Mesenchymal stem cell (in vitro differentiated cells and primary cell): ENCODE measurements at regions not wholly inside any gene's neighbourhood (a gene's known extent, or its start where the extent isn't known, plus 50 kb on each side); places are given as distances from the start of the nearest gene placed in this dataset.

Source experiments
- DNase-seq: peaks from one replicate; pipeline ENCODE4 v3.0.0-alpha.2; 2013
- H2AFZ ChIP-seq: one replicate; pipeline ENCODE4 v1.6.1; 2013; ENCODE audit warnings: low read depth, mild to moderate bottlenecking, control low read depth, inconsistent platforms, low read length, moderate library complexity
- H2AK5ac ChIP-seq: 2 replicates; pipeline ENCODE4 v1.6.1; 2013; ENCODE audit warnings: low read length, moderate library complexity, mild to moderate bottlenecking, inconsistent platforms; ENCODE audit not compliant: severe bottlenecking
- H2BK120ac ChIP-seq: one replicate; pipeline ENCODE4 v1.6.1; 2013; ENCODE audit warnings: low read depth, mild to moderate bottlenecking, inconsistent platforms, low read length, moderate library complexity
- H2BK12ac ChIP-seq, 2 experiments: one replicate each; pipeline ENCODE4 v1.6.1; 2013; ENCODE audit warnings: inconsistent platforms in 2 of 2, low read length in 2 of 2, mild to moderate bottlenecking in 2 of 2, moderate library complexity in 2 of 2, control low read depth in 1 of 2
- H2BK15ac ChIP-seq: one replicate; pipeline ENCODE4 v1.6.1; 2013; ENCODE audit warnings: mild to moderate bottlenecking, low read depth, inconsistent platforms; ENCODE audit not compliant: poor library complexity, severe bottlenecking
- H2BK5ac ChIP-seq: 2 replicates; pipeline ENCODE4 v1.6.1; 2013; ENCODE audit warnings: low read depth, mild to moderate bottlenecking, low read length, control low read depth, inconsistent platforms; ENCODE audit not compliant: poor library complexity, severe bottlenecking
- H3K14ac ChIP-seq, 2 experiments: one replicate each; pipeline ENCODE4 v1.6.1; 2013; ENCODE audit warnings: inconsistent platforms in 2 of 2, low read length in 2 of 2, control low read depth in 1 of 2, mild to moderate bottlenecking in 1 of 2, moderate library complexity in 1 of 2
- H3K18ac ChIP-seq, 2 experiments: one replicate each; pipeline ENCODE4 v1.6.1; 2013; ENCODE audit warnings: inconsistent platforms in 2 of 2, low read length in 2 of 2, control low read depth in 1 of 2, low read depth in 1 of 2, mild to moderate bottlenecking in 1 of 2
- H3K23ac ChIP-seq, 2 experiments: one replicate each; pipeline ENCODE4 v1.6.1; 2013; ENCODE audit warnings: inconsistent platforms in 2 of 2, low read length in 2 of 2, mild to moderate bottlenecking in 2 of 2, moderate library complexity in 2 of 2, control low read depth in 1 of 2
- H3K27ac ChIP-seq: 2 replicates; pipeline ENCODE4 v1.5.1; 2013; ENCODE audit warnings: mild to moderate bottlenecking, moderate library complexity, low read length, control low read depth, inconsistent platforms; ENCODE audit not compliant: poor library complexity, severe bottlenecking
- H3K27me3 ChIP-seq, 2 experiments: 2 replicates each; pipeline versions ENCODE4 v1.6.1 to v1.7.0; 2013; ENCODE audit warnings: low read length in 2 of 2, mild to moderate bottlenecking in 2 of 2, moderate library complexity in 2 of 2, control low read depth in 1 of 2, inconsistent platforms in 1 of 2; ENCODE audit not compliant: control insufficient read depth in 1 of 2, insufficient read depth in 1 of 2
- H3K36me3 ChIP-seq, 2 experiments: 2 replicates each; pipeline versions ENCODE4 v1.6.1 to v1.7.0; 2013; ENCODE audit warnings: low read length in 2 of 2, control low read depth in 1 of 2, inconsistent platforms in 1 of 2, low read depth in 1 of 2, mild to moderate bottlenecking in 1 of 2; ENCODE audit not compliant: insufficient read depth in 2 of 2, control insufficient read depth in 1 of 2
- H3K4ac ChIP-seq, 2 experiments: one replicate each; pipeline ENCODE4 v1.6.1; 2013; ENCODE audit warnings: inconsistent platforms in 2 of 2, low read length in 2 of 2, mild to moderate bottlenecking in 2 of 2, moderate library complexity in 2 of 2, control low read depth in 1 of 2, low read depth in 1 of 2
- H3K4me1 ChIP-seq: 2 replicates; pipeline ENCODE4 v1.6.1; 2013; ENCODE audit warnings: low read depth, low read length, control low read depth; ENCODE audit not compliant: control insufficient read depth, insufficient read depth
- H3K4me2 ChIP-seq: 2 replicates; pipeline ENCODE4 v1.6.1; 2013; ENCODE audit warnings: low read length, mild to moderate bottlenecking, inconsistent platforms; ENCODE audit not compliant: poor library complexity, severe bottlenecking
- H3K4me3 ChIP-seq, 2 experiments: 2 replicates each; pipeline versions ENCODE4 v1.5.1 to v1.7.0; 2013; ENCODE audit warnings: low read length in 2 of 2, mild to moderate bottlenecking in 2 of 2, control low read depth in 1 of 2, low read depth in 1 of 2; ENCODE audit not compliant: insufficient read depth in 1 of 2
- H3K79me1 ChIP-seq: replicated peaks from 2 replicates; pipeline ENCODE4 v1.6.1; 2013; ENCODE audit warnings: mild to moderate bottlenecking, control low read depth, low read length, inconsistent platforms; ENCODE audit not compliant: poor library complexity, severe bottlenecking
- H3K9ac ChIP-seq: 2 replicates; pipeline ENCODE4 v1.7.0; 2013; ENCODE audit warnings: mild to moderate bottlenecking, low read length, moderate library complexity
- H3K9me3 ChIP-seq: 2 replicates; pipeline ENCODE4 v1.7.0; 2013; ENCODE audit warnings: mild to moderate bottlenecking, low read length; ENCODE audit not compliant: control insufficient read depth
- H4K8ac ChIP-seq: one replicate; pipeline ENCODE4 v1.6.1; 2013; ENCODE audit warnings: inconsistent platforms, mild to moderate bottlenecking, low read length, moderate library complexity
- H4K91ac ChIP-seq: one replicate; pipeline ENCODE4 v1.6.1; 2013; ENCODE audit warnings: mild to moderate bottlenecking, low read length, inconsistent platforms
- WGBS: methylation state at CpG from one replicate; pipeline ENCODE4 v1.1.7; 2013; ENCODE audit warnings: mixed read lengths; 5-methylcytosine and 5-hydroxymethylcytosine counted together

DNA sequence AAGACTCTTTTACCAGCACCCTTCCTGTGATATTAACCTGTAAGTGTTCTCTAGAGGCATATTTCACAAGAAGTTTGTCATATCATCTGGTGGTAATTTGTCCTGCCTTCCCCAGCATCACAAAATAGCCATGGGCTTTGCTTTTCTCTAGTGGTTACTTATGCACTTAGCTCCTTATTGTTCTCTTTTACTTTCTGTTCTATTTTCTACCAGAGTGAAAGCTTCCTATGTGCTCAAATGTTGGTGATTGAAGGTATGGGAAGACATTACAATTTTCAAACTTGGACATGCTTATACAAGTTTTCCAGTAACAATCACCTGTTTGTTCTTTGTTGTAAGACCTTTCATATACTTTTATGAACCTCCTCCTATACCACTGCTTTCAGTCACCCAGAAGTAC is 87.0 kb upstream of the KCNH7 start:
- no peak overlapping the region for H2BK12ac ChIP-seq
- no peaks in the 10 kb centered on the region for H3K79me1 ChIP-seq
- H3K4me1 ChIP-seq, result peaks cover 1% of the 10 kb centered on the region
- H2AK5ac ChIP-seq, result no peak overlapping the region
- no peaks in the 10 kb centered on the region for H3K27me3 ChIP-seq
- H3K9ac ChIP-seq, result no peak overlapping the region
- no peak overlapping the region for H2AFZ ChIP-seq
- H3K4me2 ChIP-seq, result no peak overlapping the region
- H4K8ac ChIP-seq, result no peak overlapping the region
- no peaks in the 10 kb centered on the region for H3K9me3 ChIP-seq
- no peak overlapping the region for H3K4me3 ChIP-seq
- H3K36me3 ChIP-seq, result no peaks in the 10 kb centered on the region
- no peak overlapping the region for H2BK5ac ChIP-seq
- no peak overlapping the region for H3K23ac ChIP-seq
- peak overlapping the region; percentile 46 for H3K27ac ChIP-seq
- no peak overlapping the region for H3K14ac ChIP-seq
- H3K4ac ChIP-seq, result no peak overlapping the region
- no peak for DNase-seq
- H3K18ac ChIP-seq, result no peak overlapping the region
- H4K91ac ChIP-seq, result no peak overlapping the region
- no peak overlapping the region for H2BK120ac ChIP-seq
- H2BK15ac ChIP-seq, result no peak overlapping the region

- no peak overlapping the region for H3K4ac ChIP-seq
These were observed 80.5 kb upstream of the KCNH7 start for GRCh38 chr2:162919111-162919510.

DNA sequence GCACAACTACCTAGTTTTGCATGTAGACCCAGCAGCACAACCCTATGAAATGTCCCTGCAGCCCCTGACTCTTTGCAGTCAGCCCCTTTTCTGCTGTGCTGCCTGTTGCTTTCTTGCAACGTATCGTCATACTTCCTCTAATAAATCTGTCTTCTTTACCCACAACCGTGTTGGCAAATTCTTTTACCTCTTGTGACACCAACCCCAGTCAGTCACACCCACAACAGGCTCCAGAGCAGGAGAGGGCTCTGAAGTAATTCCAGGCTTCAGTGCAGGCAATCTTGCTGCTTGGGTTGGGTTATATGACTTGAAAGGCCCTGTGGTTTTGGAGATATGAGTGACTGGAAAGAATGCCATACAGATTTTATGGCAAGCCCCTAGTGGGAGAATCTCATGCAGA is 79.1 kb upstream of the KCNH7 start:
- 89% methylated on average over 3 of the region's 3 CpGs for WGBS
- no peak for DNase-seq
- Histone ChIP-seq H3K27me3 (no peaks in the 10 kb centered on the region), H3K36me3 (no peaks in the 10 kb centered on the region), H3K4ac (no peak overlapping the region), H3K4me3 (no peak overlapping the region), H2AK5ac (no peak overlapping the region), H3K9me3 (no peaks in the 10 kb centered on the region), H3K9ac (no peak overlapping the region), H2BK15ac (no peak overlapping the region), H2AFZ (no peak overlapping the region), H2BK12ac (no peak overlapping the region), H3K18ac (no peak overlapping the region), H3K27ac (no peak overlapping the region), H2BK120ac (no peak overlapping the region), H3K23ac (no peak overlapping the region), H4K91ac (no peak overlapping the region), H3K4me2 (no peak overlapping the region), H3K14ac (no peak overlapping the region), H4K8ac (no peak overlapping the region), H2BK5ac (no peak overlapping the region), H3K79me1 (no peaks in the 10 kb centered on the region), H3K4me1 (no peaks in the 10 kb centered on the region)

More at GRCh38 chr2:162919111-162919510, 80.5 kb upstream of the KCNH7 start:
- Histone ChIP-seq H3K27me3 (no peaks in the 10 kb centered on the region), H2BK5ac (no peak overlapping the region), H3K14ac (no peak overlapping the region), H4K91ac (no peak overlapping the region), H3K9me3 (no peaks in the 10 kb centered on the region), H3K9ac (no peak overlapping the region), H3K4me3 (no peak overlapping the region), H3K79me1 (no peaks in the 10 kb centered on the region), H2BK120ac (no peak overlapping the region), H3K18ac (no peak overlapping the region), H2AFZ (no peak overlapping the region), H2BK12ac (no peak overlapping the region), H2BK15ac (no peak overlapping the region), H3K4me2 (no peak overlapping the region), H4K8ac (no peak overlapping the region), H2AK5ac (no peak overlapping the region), H3K4me1 (no peaks in the 10 kb centered on the region), H3K36me3 (no peaks in the 10 kb centered on the region), H3K23ac (no peak overlapping the region), H3K27ac (no peak overlapping the region)
- WGBS, result 100% methylated on average over 1 of the region's 1 CpG
- no peak for DNase-seq

DNA sequence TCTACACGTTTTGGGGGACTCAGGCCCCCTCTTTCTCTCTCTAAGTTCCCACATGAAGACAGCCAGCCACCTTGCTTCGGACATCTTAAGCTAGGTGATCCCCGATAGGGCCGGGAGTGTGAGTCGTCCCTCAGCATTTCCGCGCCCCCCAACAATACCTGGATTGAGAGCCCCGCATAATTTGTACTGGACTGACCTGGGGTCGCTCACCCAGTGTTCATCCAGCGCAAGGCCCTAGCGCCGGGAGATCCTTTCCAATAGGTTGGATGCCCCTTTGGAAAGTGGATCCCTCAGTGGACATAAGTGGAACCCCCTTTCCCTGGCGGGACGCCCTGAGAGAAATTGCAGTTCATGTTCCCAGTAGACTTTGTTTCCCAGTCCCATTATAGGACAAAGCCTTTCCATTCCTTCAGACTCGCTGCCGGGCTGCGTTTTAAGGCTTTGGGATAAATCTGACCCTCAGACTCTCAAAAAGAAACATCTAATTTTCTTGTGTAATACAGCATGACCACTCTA is 77.8 kb upstream of the KCNH7 start:
- H3K27ac ChIP-seq, result no peak overlapping the region
- no peak overlapping the region for H3K4me2 ChIP-seq
- no peak overlapping the region for H3K4ac ChIP-seq
- no peaks in the 10 kb centered on the region for H3K27me3 ChIP-seq
- H3K23ac ChIP-seq, result no peak overlapping the region
- H3K18ac ChIP-seq, result no peak overlapping the region
- no peak overlapping the region for H2AFZ ChIP-seq
- no peaks in the 10 kb centered on the region for H3K9me3 ChIP-seq
- no peak overlapping the region for H4K8ac ChIP-seq
- no peak overlapping the region for H3K14ac ChIP-seq
- H2AK5ac ChIP-seq, result no peak overlapping the region
- H3K79me1 ChIP-seq, result no peaks in the 10 kb centered on the region
- no peaks in the 10 kb centered on the region for H3K36me3 ChIP-seq
- H3K9ac ChIP-seq, result no peak overlapping the region
- no peak overlapping the region for H2BK5ac ChIP-seq
- H2BK12ac ChIP-seq, result no peak overlapping the region
- no peak overlapping the region for H3K4me3 ChIP-seq
- no peak for DNase-seq
- H3K4me1 ChIP-seq, result no peaks in the 10 kb centered on the region
- no peak overlapping the region for H4K91ac ChIP-seq
- 95% methylated on average over 17 of the region's 17 CpGs for WGBS
- no peak overlapping the region for H2BK120ac ChIP-seq
- no peak overlapping the region for H2BK15ac ChIP-seq
